ENCODE measurements at regions not wholly inside any gene's neighbourhood (a gene's known extent, or its start where the extent isn't known, plus 50 kb on each side); places are given as distances from the start of the nearest gene placed in this dataset.

DNA sequence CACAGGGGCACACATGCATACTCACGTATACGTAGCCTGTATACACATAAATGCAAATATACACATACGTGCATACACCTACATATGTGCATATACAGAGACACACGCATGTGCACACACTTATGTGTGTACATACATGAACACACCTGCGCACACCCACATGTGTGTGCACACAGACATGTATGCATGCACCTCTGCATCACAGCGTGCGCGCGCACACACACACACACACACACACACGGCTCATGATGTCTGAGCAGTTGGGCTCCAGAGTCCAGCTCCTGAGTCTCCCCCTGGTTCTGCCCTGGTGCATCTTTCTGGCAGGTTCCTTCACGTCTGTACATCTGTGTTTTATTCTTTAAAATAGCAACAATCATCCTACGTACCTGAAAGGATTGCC lies 600.5 kb downstream of the NPHP4 start:
- TF ChIP-seq, protein P1, sequence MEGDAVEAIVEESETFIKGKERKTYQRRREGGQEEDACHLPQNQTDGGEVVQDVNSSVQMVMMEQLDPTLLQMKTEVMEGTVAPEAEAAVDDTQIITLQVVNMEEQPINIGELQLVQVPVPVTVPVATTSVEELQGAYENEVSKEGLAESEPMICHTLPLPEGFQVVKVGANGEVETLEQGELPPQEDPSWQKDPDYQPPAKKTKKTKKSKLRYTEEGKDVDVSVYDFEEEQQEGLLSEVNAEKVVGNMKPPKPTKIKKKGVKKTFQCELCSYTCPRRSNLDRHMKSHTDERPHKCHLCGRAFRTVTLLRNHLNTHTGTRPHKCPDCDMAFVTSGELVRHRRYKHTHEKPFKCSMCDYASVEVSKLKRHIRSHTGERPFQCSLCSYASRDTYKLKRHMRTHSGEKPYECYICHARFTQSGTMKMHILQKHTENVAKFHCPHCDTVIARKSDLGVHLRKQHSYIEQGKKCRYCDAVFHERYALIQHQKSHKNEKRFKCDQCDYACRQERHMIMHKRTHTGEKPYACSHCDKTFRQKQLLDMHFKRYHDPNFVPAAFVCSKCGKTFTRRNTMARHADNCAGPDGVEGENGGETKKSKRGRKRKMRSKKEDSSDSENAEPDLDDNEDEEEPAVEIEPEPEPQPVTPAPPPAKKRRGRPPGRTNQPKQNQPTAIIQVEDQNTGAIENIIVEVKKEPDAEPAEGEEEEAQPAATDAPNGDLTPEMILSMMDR (IDR thresholded peaks at IDR 0.05): no peak
- no peak for TF ChIP-seq POLR2A (IDR thresholded peaks at IDR 0.05)
- TF ChIP-seq POLR2AphosphoS5 (IDR thresholded peaks at IDR 0.05): no peak

Measured in prostate gland (tissue), 2 donors.